ENCODE measurements at regions not wholly inside any gene's neighbourhood (a gene's known extent, or its start where the extent isn't known, plus 50 kb on each side); places are given as distances from the start of the nearest gene placed in this dataset.

DNA sequence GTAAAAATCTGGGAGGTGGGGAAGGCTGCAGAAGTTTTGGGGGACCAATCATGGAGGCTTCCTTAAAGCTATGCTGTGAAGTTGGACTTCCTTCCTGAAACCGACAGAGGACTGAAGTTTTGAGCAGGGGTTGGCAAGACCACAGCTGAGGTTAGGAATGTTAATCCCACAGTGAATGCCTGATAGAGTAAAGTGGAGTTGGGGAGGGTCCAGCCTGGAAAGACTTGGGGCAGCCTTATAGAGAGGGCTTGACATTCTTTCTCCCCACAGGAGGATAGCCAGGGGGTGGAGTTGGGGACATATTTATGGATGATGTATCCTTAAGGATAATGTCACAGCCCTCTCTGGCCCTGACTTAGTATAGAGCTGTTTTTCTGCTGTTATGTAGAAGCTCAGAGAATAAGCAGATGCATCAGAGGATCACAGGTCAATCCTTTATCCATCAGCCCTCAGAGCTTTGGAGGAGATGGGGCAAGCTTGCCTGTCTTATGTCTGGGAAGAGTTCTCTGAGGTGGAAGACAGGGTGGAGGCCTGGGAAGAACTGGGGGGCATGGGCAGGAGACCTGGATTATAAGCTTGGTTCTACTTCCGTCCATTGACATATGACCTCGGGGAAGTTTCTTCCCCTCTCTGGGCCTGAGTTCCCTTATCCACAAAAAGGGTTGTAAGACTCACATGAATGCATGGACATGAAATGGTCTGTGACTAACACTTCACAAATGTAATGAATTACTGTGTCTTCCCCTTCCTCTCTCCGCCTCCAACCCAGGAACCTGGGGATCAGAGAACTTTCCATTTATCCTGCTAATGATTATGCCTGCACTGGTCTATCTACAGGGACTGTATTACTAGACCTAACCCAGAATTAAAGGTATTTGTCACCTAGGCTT, 317.8 kb downstream of the MIAT start:
- no peak for DNase-seq (ENCODE audit: low read depth in 6 of 9, low spot score in 9 of 9)
- 53% methylated on average over 4 of the region's 4 CpGs for WGBS

DNA sequence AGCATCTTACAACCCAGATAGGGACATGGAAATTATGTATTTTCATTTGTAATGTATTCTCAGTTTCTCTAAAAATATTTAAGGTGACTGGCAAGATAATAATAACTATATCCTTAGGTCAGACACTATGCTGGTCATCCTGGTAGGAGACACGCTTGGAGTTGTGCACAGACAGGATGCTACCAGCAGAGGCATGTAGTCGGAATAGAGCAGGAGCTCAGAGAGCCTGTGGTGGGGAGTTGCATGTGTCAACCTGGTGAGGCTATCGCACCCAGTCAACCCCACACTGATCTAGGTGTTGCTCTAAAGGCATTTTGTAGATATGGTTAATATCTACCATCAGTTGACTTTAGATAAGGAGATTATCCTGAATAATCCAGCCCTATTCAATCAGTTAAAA, 318.5 kb downstream of the MIAT start:
- H3K9me3 ChIP-seq (ENCODE audit: control insufficient read depth in 2 of 2, insufficient read depth in 1 of 2, low read length in 1 of 2), result no peaks in the 10 kb centered on the region
- no peak overlapping the region for H3K4me3 ChIP-seq (ENCODE audit: low read length in 2 of 2)
- no peaks in the 10 kb centered on the region for H3K4me1 ChIP-seq (ENCODE audit: control insufficient read depth in 2 of 2, insufficient read depth in 2 of 2, low read length in 2 of 2)
- no peak overlapping the region for H3K27ac ChIP-seq (ENCODE audit: low read depth in 1 of 2, low read length in 1 of 2)
- DNase-seq (ENCODE audit: low read depth in 6 of 9, low spot score in 9 of 9), result no peak
- no peaks in the 10 kb centered on the region for H3K27me3 ChIP-seq (ENCODE audit: control insufficient read depth in 2 of 2, insufficient read depth in 1 of 2, low read length in 1 of 2)
- 82% methylated on average over 3 of the region's 3 CpGs for whole genome bisulfite sequencing
- H3K36me3 ChIP-seq (ENCODE audit: control insufficient read depth in 2 of 2, insufficient read depth in 2 of 2, low read length in 1 of 2), result no peaks in the 10 kb centered on the region

More for the DNA sequence above, 317.8 kb downstream of the MIAT start:
- no peaks in the 10 kb centered on the region for H3K4me1 ChIP-seq (ENCODE audit: control insufficient read depth in 2 of 2, insufficient read depth in 2 of 2, low read length in 2 of 2)
- H3K9me3 ChIP-seq (ENCODE audit: control insufficient read depth in 2 of 2, insufficient read depth in 1 of 2, low read length in 1 of 2), result no peaks in the 10 kb centered on the region
- no peak overlapping the region for H3K27ac ChIP-seq (ENCODE audit: low read depth in 1 of 2, low read length in 1 of 2)
- H3K27me3 ChIP-seq (ENCODE audit: control insufficient read depth in 2 of 2, insufficient read depth in 1 of 2, low read length in 1 of 2), result no peaks in the 10 kb centered on the region
- no peak overlapping the region for H3K4me3 ChIP-seq (ENCODE audit: low read length in 2 of 2)
- no peaks in the 10 kb centered on the region for H3K36me3 ChIP-seq (ENCODE audit: control insufficient read depth in 2 of 2, insufficient read depth in 2 of 2, low read length in 1 of 2)

DNA sequence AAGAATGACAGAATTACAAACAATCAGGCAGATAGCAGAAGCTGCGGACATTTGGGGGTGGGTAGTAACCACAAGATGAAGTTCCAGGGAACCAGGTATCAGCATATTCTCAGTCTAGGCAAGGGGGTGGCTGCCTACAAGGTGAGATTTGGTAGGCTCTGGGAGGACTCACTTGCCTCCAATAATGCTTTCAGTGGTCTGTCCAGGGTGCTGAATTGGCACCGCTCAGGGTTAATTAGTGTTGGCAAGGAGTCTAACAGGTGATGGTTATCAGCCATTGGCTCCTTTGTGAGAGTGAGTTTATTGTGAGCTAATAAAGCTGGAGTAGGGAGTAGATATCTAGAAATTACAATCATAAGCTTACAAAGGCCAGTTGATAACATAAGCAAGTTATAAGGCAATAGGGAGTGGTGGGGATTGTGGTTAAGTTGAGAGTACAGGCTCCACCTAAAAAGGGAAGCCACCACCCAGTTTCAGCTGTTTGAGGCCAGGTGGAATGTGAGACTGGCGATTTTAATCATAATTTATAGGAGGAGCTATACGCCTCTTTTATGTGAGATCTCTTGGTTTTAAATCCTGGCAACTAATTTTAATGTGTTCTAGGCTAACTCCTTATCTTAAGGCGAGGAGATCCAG, 320.5 kb downstream of the MIAT start:
- Histone ChIP-seq H3K27me3 (ENCODE audit: control insufficient read depth in 2 of 2, insufficient read depth in 1 of 2, low read length in 1 of 2) (no peaks in the 10 kb centered on the region), H3K4me3 (ENCODE audit: low read length in 2 of 2) (no peak overlapping the region), H3K36me3 (ENCODE audit: control insufficient read depth in 2 of 2, insufficient read depth in 2 of 2, low read length in 1 of 2) (no peaks in the 10 kb centered on the region), H3K27ac (ENCODE audit: low read depth in 1 of 2, low read length in 1 of 2) (no peak overlapping the region), H3K9me3 (ENCODE audit: control insufficient read depth in 2 of 2, insufficient read depth in 1 of 2, low read length in 1 of 2) (no peaks in the 10 kb centered on the region), H3K4me1 (ENCODE audit: control insufficient read depth in 2 of 2, insufficient read depth in 2 of 2, low read length in 2 of 2) (no peaks in the 10 kb centered on the region)
- DNase-seq (ENCODE audit: low read depth in 6 of 9, low spot score in 9 of 9), result no peak
- WGBS, result 67% methylated on average over 5 of the region's 5 CpGs

DNA sequence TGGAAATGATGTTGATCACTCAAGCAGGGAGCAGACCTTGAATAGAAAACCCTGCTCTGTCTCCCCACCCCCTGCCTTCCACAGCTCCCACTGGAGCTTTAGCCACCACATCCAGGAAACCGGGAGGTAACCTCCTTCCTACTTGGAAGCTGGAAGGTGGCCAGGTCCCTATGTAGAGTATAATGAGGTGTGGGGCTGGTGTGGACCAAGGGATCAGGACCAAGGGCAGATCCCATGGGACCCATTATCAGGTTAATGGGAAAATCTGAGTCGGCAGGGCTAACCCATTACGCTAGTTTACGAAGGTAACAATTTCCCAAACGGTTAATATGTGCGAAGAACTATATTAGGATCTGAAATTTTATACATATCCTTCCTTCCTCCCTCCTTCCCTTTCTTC, 321.9 kb downstream of the MIAT start:
- H3K4me3 ChIP-seq (ENCODE audit: low read length in 2 of 2), result no peak overlapping the region
- no peaks in the 10 kb centered on the region for H3K27me3 ChIP-seq (ENCODE audit: control insufficient read depth in 2 of 2, insufficient read depth in 1 of 2, low read length in 1 of 2)
- no peaks in the 10 kb centered on the region for H3K9me3 ChIP-seq (ENCODE audit: control insufficient read depth in 2 of 2, insufficient read depth in 1 of 2, low read length in 1 of 2)
- no peak overlapping the region for H3K27ac ChIP-seq (ENCODE audit: low read depth in 1 of 2, low read length in 1 of 2)
- no peaks in the 10 kb centered on the region for H3K4me1 ChIP-seq (ENCODE audit: control insufficient read depth in 2 of 2, insufficient read depth in 2 of 2, low read length in 2 of 2)
- DNase-seq (ENCODE audit: low read depth in 6 of 9, low spot score in 9 of 9), result no peak
- WGBS, result 50% methylated on average over 6 of the region's 6 CpGs
- no peaks in the 10 kb centered on the region for H3K36me3 ChIP-seq (ENCODE audit: control insufficient read depth in 2 of 2, insufficient read depth in 2 of 2, low read length in 1 of 2)

DNA sequence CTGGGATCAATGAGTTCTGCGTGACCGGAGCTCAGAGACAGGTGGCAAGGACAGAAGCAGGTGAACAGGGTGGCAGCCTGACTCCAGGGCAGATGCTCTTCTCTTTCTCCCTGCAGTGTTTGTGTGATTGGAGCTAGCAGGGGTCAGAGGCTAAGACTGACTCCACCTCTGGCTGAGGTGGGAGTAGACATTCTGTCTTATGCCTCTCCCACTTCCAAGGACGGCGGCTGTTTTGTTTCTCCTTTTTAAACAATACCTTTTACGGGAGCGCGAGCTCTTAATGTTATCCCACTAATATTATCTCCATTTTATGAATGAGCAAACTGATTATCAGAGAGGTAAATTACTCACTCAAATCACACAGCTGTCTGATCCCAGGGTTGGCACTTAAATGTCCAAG, 323.7 kb downstream of the MIAT start:
- Histone ChIP-seq H3K36me3 (ENCODE audit: control insufficient read depth in 2 of 2, insufficient read depth in 2 of 2, low read length in 1 of 2) (no peaks in the 10 kb centered on the region), H3K4me3 (ENCODE audit: low read length in 2 of 2) (no peak overlapping the region), H3K27ac (ENCODE audit: low read depth in 1 of 2, low read length in 1 of 2) (no peak overlapping the region), H3K4me1 (ENCODE audit: control insufficient read depth in 2 of 2, insufficient read depth in 2 of 2, low read length in 2 of 2) (no peaks in the 10 kb centered on the region), H3K9me3 (ENCODE audit: control insufficient read depth in 2 of 2, insufficient read depth in 1 of 2, low read length in 1 of 2) (no peaks in the 10 kb centered on the region), H3K27me3 (ENCODE audit: control insufficient read depth in 2 of 2, insufficient read depth in 1 of 2, low read length in 1 of 2) (no peaks in the 10 kb centered on the region)
- WGBS, result 91% methylated on average over 7 of the region's 7 CpGs
- no peak for DNase-seq (ENCODE audit: low read depth in 6 of 9, low spot score in 9 of 9)

DNA sequence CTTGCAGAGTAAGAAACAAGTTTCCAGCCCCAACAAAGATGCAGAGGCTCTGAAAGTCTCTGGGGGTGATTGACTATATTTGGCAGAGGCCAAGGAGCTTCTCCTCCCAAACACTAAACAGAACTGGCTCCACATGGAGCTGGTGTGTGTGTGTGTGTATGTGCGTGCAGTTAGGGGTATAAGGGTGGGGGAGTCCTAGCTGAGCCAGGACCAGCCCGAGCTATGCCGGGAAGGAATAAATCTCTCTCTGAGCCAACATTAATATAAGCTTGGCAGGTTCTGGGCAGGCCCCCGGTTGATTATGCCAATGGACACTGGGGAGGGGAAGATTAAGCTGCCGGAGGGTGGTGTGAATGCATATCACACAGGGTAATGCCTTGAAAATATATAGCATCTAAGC, 324.2 kb downstream of the MIAT start:
- no peak for DNase-seq (ENCODE audit: low read depth in 6 of 9, low spot score in 9 of 9)
- Histone ChIP-seq H3K27me3 (ENCODE audit: control insufficient read depth in 2 of 2, insufficient read depth in 1 of 2, low read length in 1 of 2) (no peaks in the 10 kb centered on the region), H3K4me1 (ENCODE audit: control insufficient read depth in 2 of 2, insufficient read depth in 2 of 2, low read length in 2 of 2) (no peaks in the 10 kb centered on the region), H3K9me3 (ENCODE audit: control insufficient read depth in 2 of 2, insufficient read depth in 1 of 2, low read length in 1 of 2) (no peaks in the 10 kb centered on the region), H3K36me3 (ENCODE audit: control insufficient read depth in 2 of 2, insufficient read depth in 2 of 2, low read length in 1 of 2) (no peaks in the 10 kb centered on the region), H3K4me3 (ENCODE audit: low read length in 2 of 2) (no peak overlapping the region), H3K27ac (ENCODE audit: low read depth in 1 of 2, low read length in 1 of 2) (no peak overlapping the region)
- 87% methylated on average over 5 of the region's 5 CpGs for WGBS

DNA sequence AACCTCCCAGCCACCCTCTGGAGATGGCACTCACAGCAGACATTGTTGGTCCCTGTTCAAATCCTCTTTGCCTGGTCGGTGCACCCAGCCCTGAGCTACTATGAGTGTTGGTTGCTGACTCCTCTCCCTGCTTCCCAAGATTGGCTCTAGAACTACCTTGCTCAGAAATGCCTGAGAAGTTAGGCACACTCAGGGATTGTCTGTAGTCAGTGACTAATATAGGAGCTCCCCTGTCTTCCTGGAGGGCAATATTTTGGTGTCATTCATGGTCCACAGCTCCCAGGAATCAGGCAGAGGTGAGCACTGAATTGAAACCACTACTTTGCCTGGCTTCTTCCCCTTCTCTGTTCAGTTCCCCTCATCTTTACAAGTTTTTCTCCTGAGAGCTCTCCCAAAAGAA, 325.9 kb downstream of the MIAT start:
- no peaks in the 10 kb centered on the region for H3K36me3 ChIP-seq (ENCODE audit: control insufficient read depth in 2 of 2, insufficient read depth in 2 of 2, low read length in 1 of 2)
- H3K27me3 ChIP-seq (ENCODE audit: control insufficient read depth in 2 of 2, insufficient read depth in 1 of 2, low read length in 1 of 2), result no peaks in the 10 kb centered on the region
- no peak for DNase-seq (ENCODE audit: low read depth in 6 of 9, low spot score in 9 of 9)
- H3K9me3 ChIP-seq (ENCODE audit: control insufficient read depth in 2 of 2, insufficient read depth in 1 of 2, low read length in 1 of 2), result no peaks in the 10 kb centered on the region
- H3K4me3 ChIP-seq (ENCODE audit: low read length in 2 of 2), result no peak overlapping the region
- H3K4me1 ChIP-seq (ENCODE audit: control insufficient read depth in 2 of 2, insufficient read depth in 2 of 2, low read length in 2 of 2), result no peaks in the 10 kb centered on the region
- no peak overlapping the region for H3K27ac ChIP-seq (ENCODE audit: low read depth in 1 of 2, low read length in 1 of 2)
- WGBS, result 83% methylated on average over 1 of the region's 1 CpG

DNA sequence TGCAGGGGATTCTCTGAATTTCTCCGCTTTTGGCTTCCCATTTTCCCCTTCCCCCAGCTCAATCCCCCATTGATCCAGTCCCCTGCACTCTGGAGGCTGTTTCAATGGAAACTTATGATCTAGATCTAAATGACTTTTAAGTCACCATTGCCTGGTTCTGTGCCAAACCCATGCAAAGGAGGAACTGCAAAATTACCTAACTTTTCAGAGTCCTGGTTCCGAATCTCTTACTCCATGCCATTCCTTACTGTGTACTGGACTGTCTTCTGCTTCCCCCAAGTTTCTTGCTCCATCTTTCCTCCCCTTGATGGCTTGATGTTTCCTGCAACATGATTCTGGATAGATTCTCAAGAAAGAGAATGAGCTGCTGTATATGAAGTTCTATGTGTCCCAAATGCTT, 327.8 kb downstream of the MIAT start:
- no peaks in the 10 kb centered on the region for H3K27me3 ChIP-seq (ENCODE audit: control insufficient read depth in 2 of 2, insufficient read depth in 1 of 2, low read length in 1 of 2)
- no peaks in the 10 kb centered on the region for H3K9me3 ChIP-seq (ENCODE audit: control insufficient read depth in 2 of 2, insufficient read depth in 1 of 2, low read length in 1 of 2)
- H3K4me1 ChIP-seq (ENCODE audit: control insufficient read depth in 2 of 2, insufficient read depth in 2 of 2, low read length in 2 of 2), result no peaks in the 10 kb centered on the region
- 65% methylated on average over 2 of the region's 2 CpGs for WGBS
- H3K36me3 ChIP-seq (ENCODE audit: control insufficient read depth in 2 of 2, insufficient read depth in 2 of 2, low read length in 1 of 2), result no peaks in the 10 kb centered on the region
- no peak for DNase-seq (ENCODE audit: low read depth in 6 of 9, low spot score in 9 of 9)
- no peak overlapping the region for H3K27ac ChIP-seq (ENCODE audit: low read depth in 1 of 2, low read length in 1 of 2)
- no peak overlapping the region for H3K4me3 ChIP-seq (ENCODE audit: low read length in 2 of 2)

DNA sequence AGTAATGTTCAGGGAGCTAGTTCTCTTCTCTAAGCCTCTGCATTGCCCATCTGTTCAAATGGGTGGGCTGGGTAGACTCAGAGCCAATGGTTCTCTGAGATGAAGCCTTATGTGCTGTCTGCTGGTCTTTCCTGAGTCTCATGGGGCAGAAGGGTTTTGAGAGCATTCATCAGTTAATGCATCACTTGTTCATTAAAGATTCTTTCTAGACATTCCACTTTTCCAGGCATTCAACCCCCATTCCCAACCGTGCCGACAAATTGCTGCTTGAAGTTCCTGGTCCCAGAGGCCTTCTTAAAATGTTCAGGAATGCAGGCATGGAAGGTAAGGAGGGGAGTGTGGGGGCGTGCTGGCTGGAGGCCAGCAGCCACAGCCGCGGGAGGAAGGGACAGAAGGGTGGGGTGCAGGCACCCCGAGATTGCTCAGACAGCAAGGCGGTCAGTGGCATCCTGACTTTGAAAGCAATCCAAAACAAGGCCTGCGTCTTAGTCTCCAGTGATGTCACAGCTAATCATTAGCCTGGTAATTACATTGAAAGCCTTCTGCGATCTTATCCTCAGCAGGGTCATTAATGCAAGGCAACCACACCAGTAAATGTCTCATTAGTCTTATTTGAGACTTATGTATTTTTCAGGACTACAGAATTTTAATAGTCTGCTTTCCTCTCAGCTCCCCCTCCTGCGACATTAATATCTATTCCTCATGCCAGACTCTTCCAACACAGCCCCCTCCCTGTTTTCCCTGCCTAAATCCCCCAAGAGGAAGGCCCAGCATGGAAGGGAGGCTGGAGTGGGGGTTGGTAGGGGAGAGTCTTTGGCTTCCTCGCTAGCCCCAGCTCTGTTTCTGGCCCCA, 328.8 kb downstream of the MIAT start:
- Histone ChIP-seq H3K9me3 (ENCODE audit: control insufficient read depth in 2 of 2, insufficient read depth in 1 of 2, low read length in 1 of 2) (no peaks in the 10 kb centered on the region), H3K4me1 (ENCODE audit: control insufficient read depth in 2 of 2, insufficient read depth in 2 of 2, low read length in 2 of 2) (no peaks in the 10 kb centered on the region), H3K27me3 (ENCODE audit: control insufficient read depth in 2 of 2, insufficient read depth in 1 of 2, low read length in 1 of 2) (no peaks in the 10 kb centered on the region), H3K4me3 (ENCODE audit: low read length in 2 of 2) (no peak overlapping the region), H3K36me3 (ENCODE audit: control insufficient read depth in 2 of 2, insufficient read depth in 2 of 2, low read length in 1 of 2) (no peaks in the 10 kb centered on the region), H3K27ac (ENCODE audit: low read depth in 1 of 2, low read length in 1 of 2) (no peak overlapping the region)
- 46% methylated on average over 11 of the region's 11 CpGs for WGBS
- DNase-seq (ENCODE audit: low read depth in 6 of 9, low spot score in 9 of 9), result no peak
